H1 (cell line): ENCODE measurements at regions not wholly inside any gene's neighbourhood (a gene's known extent, or its start where the extent isn't known, plus 50 kb on each side); places are given as distances from the start of the nearest gene placed in this dataset.

ENCODE experiments used
- CTCF ChIA-PET: fragments of 300-600 bp; sonication (Branson Sonifier 250); formaldehyde crosslinking; loops from one replicate; lab custom pipeline; 2021; ENCODE audit not compliant: partially characterized antibody; lab: Charles Lee
- POLR2A ChIA-PET: fragments of 300-600 bp; sonication (Branson Sonifier 250); formaldehyde crosslinking; loops from one replicate; lab custom pipeline; 2021; ENCODE audit warnings: inconsistent platforms; ENCODE audit not compliant: partially characterized antibody; lab: Charles Lee
- DNase-seq, 2 experiments: peaks; one replicate each; pipeline versions ENCODE4 v3.0.0 to v3.0.0-alpha.2; 2010 to 2022; ENCODE audit warnings: low spot score in 2 of 2, low read depth in 1 of 2, mixed read lengths in 1 of 2
- FAIRE-seq: peaks from 2 replicates; lab custom pipeline; 2011; peaks lifted over from hg19 to GRCh38; lab: Jason Lieb, UNC
- H2AFZ ChIP-seq: 2 replicates; pipeline ENCODE4 v1.8.1; 2012; ENCODE audit warnings: low read length, inconsistent platforms
- H2AK5ac ChIP-seq: 2 replicates; pipeline ENCODE4 v1.6.1; 2013; ENCODE audit warnings: low read depth, low read length
- H2BK120ac ChIP-seq: replicated peaks from 2 replicates; pipeline ENCODE3; 2013; ENCODE audit warnings: low read depth, low read length, inconsistent platforms
- H2BK12ac ChIP-seq: 2 replicates; pipeline ENCODE4 v1.6.1; 2013; ENCODE audit warnings: low read depth, low read length
- H2BK15ac ChIP-seq: 2 replicates; pipeline ENCODE4 v1.6.1; 2013; ENCODE audit warnings: low read length
- H2BK20ac ChIP-seq: 2 replicates; pipeline ENCODE4 v1.6.1; 2013; ENCODE audit warnings: low read length
- H2BK5ac ChIP-seq: 2 replicates; pipeline ENCODE4 v1.6.1; 2013; ENCODE audit warnings: low read depth, low read length
- H3K14ac ChIP-seq: 2 replicates; pipeline ENCODE4 v1.6.1; 2013; ENCODE audit warnings: inconsistent platforms; ENCODE audit not compliant: insufficient read length
- H3K18ac ChIP-seq: 2 replicates; pipeline ENCODE4 v1.6.1; 2013; ENCODE audit warnings: low read length; ENCODE audit errors: extremely low read depth
- H3K23ac ChIP-seq: 2 replicates; pipeline ENCODE4 v1.6.1; 2013; ENCODE audit warnings: inconsistent platforms; ENCODE audit not compliant: insufficient read length
- H3K23me2 ChIP-seq: 2 replicates; pipeline ENCODE4 v1.6.1; 2013; ENCODE audit warnings: low read depth, low read length
- H3K27ac ChIP-seq: 2 replicates; pipeline ENCODE4 v1.6.1; 2011; ENCODE audit warnings: low read depth, low read length, inconsistent platforms
- H3K27me3 ChIP-seq, 4 experiments: replicated peaks in 1 of 4; 1 replicate in 1 of 4; 2 replicates in 3 of 4; pipeline versions ENCODE4 v1.6.1 to v1.8.1; 2011 to 2013; ENCODE audit warnings: low read length in 3 of 4, mild to moderate bottlenecking in 3 of 4, inconsistent platforms in 2 of 4, mixed read lengths in 2 of 4, moderate library complexity in 1 of 4; ENCODE audit not compliant: control insufficient read depth in 3 of 4, insufficient read depth in 3 of 4; ENCODE audit errors: extremely low read depth in 1 of 4
- H3K36me3 ChIP-seq, 4 experiments: 2 replicates each; pipeline versions ENCODE4 v1.6.1 to v1.8.1; 2011 to 2013; ENCODE audit warnings: mild to moderate bottlenecking in 4 of 4, low read length in 3 of 4, moderate library complexity in 2 of 4, control low read depth in 1 of 4, inconsistent platforms in 1 of 4; ENCODE audit not compliant: insufficient read depth in 4 of 4, control insufficient read depth in 2 of 4
- H3K4ac ChIP-seq: replicated peaks from 2 replicates; pipeline ENCODE3; 2013; ENCODE audit warnings: low read length, low read depth, mixed read lengths, inconsistent platforms; ENCODE audit not compliant: insufficient read length
- H3K4me1 ChIP-seq, 4 experiments: replicated peaks in 1 of 4; 1 replicate in 1 of 4; 2 replicates in 3 of 4; pipeline versions ENCODE4 v1.6.1 to v1.8.1; 2011 to 2013; ENCODE audit warnings: low read length in 3 of 4, inconsistent platforms in 2 of 4, mixed read lengths in 1 of 4; ENCODE audit not compliant: insufficient read depth in 4 of 4, control insufficient read depth in 3 of 4
- H3K4me2 ChIP-seq, 2 experiments: 2 replicates each; pipeline versions ENCODE4 v1.6.1 to v1.8.1; 2011 to 2013; ENCODE audit warnings: low read depth in 2 of 2, low read length in 2 of 2, control low read depth in 1 of 2, inconsistent platforms in 1 of 2, mild to moderate bottlenecking in 1 of 2; ENCODE audit not compliant: insufficient read depth in 1 of 2
- H3K4me3 ChIP-seq, 4 experiments: fragments of 200-600, 300-600 bp in 1 of 4; sonication (generic), shearing (Covaris generic), sonication (Bioruptor Twin) in 1 of 4; 2 replicates each; pipeline versions ENCODE4 v1.5.1 to v1.8.1; 2011 to 2016; ENCODE audit warnings: low read length in 4 of 4, low read depth in 3 of 4, control low read depth in 2 of 4, inconsistent platforms in 2 of 4, mild to moderate bottlenecking in 2 of 4, mixed read lengths in 1 of 4, moderate library complexity in 1 of 4; ENCODE audit not compliant: insufficient read depth in 2 of 4; ENCODE audit errors: extremely low read depth in 1 of 4
- H3K56ac ChIP-seq: replicated peaks from 2 replicates; pipeline ENCODE3; 2013; ENCODE audit warnings: low read depth, mild to moderate bottlenecking, mixed read lengths, low read length, inconsistent platforms; ENCODE audit not compliant: insufficient read length
- H3K79me1 ChIP-seq: 2 replicates; pipeline ENCODE4 v1.6.1; 2013; ENCODE audit warnings: low read depth, low read length, control low read depth
- H3K79me2 ChIP-seq, 2 experiments: 2 replicates each; pipeline versions ENCODE4 v1.6.1 to v1.8.1; 2012 to 2013; ENCODE audit warnings: low read length in 2 of 2, mild to moderate bottlenecking in 2 of 2, inconsistent platforms in 1 of 2; ENCODE audit not compliant: insufficient read depth in 2 of 2, control insufficient read depth in 1 of 2
- H3K9ac ChIP-seq, 4 experiments: replicated peaks in 1 of 4; 1 replicate in 1 of 4; 2 replicates in 3 of 4; pipeline versions ENCODE4 v1.6.1 to v1.8.1; 2011 to 2013; ENCODE audit warnings: low read depth in 3 of 4, low read length in 3 of 4, control low read depth in 2 of 4, mild to moderate bottlenecking in 2 of 4, moderate library complexity in 2 of 4, inconsistent platforms in 1 of 4; ENCODE audit errors: extremely low read depth in 1 of 4
- H3K9me3 ChIP-seq, 2 experiments: 2 replicates each; pipeline versions ENCODE4 v1.6.1 to v1.8.1; 2012 to 2013; ENCODE audit warnings: mild to moderate bottlenecking in 2 of 2, moderate library complexity in 2 of 2, control low read depth in 1 of 2, inconsistent platforms in 1 of 2, low read depth in 1 of 2, low read length in 1 of 2, mixed read lengths in 1 of 2; ENCODE audit not compliant: insufficient read depth in 2 of 2
- H4K20me1 ChIP-seq, 2 experiments: replicated peaks in 1 of 2; 2 replicates each; pipeline versions ENCODE3 to v1.8.1; 2011 to 2013; ENCODE audit warnings: inconsistent platforms in 2 of 2, low read length in 2 of 2, mild to moderate bottlenecking in 1 of 2; ENCODE audit not compliant: insufficient read depth in 2 of 2, control insufficient read depth in 1 of 2
- H4K5ac ChIP-seq: 2 replicates; pipeline ENCODE4 v1.6.1; 2013; ENCODE audit warnings: low read length, low read depth, mixed read lengths, inconsistent platforms; ENCODE audit not compliant: insufficient read length
- H4K8ac ChIP-seq: 2 replicates; pipeline ENCODE4 v1.8.0; 2013; ENCODE audit warnings: mild to moderate bottlenecking, moderate library complexity, low read length, inconsistent platforms; ENCODE audit not compliant: insufficient read depth; ENCODE audit errors: extremely low read depth
- H4K91ac ChIP-seq: replicated peaks from 2 replicates; pipeline ENCODE3; 2013; ENCODE audit warnings: low read length, mixed read lengths, inconsistent platforms; ENCODE audit not compliant: insufficient read length
- CHD1 ChIP-seq: IDR thresholded peaks from 2 replicates; pipeline ENCODE4 v1.6.1; 2012; ENCODE audit warnings: low read depth, low read length, improper control_type of control experiment
- EP300 ChIP-seq, 2 experiments: IDR thresholded peaks; 1 replicate in 1 of 2; 2 replicates in 1 of 2; pipeline ENCODE4 v1.6.1; 2011 to 2012; ENCODE audit warnings: low read depth in 2 of 2, low read length in 2 of 2, mild to moderate bottlenecking in 2 of 2, borderline replicate concordance in 1 of 2, inconsistent platforms in 1 of 2, moderate library complexity in 1 of 2
- EZH2 ChIP-seq: fragments of 200-600 bp; sonication (generic); IDR thresholded peaks from 2 replicates; pipeline ENCODE4 v1.7.1; 2012; ENCODE audit warnings: low read depth, mild to moderate bottlenecking, moderate library complexity, low read length, inconsistent platforms; ENCODE audit not compliant: severe bottlenecking
- FOSL1 ChIP-seq: IDR thresholded peaks from 2 replicates; pipeline ENCODE4 v1.6.1; 2011; ENCODE audit warnings: mild to moderate bottlenecking, low read depth, low read length, moderate library complexity; ENCODE audit not compliant: insufficient read depth
- GTF2F1 ChIP-seq: IDR thresholded peaks from 2 replicates; pipeline ENCODE4 v1.6.1; 2012; ENCODE audit warnings: low read depth, low read length, improper control_type of control experiment, borderline replicate concordance
- PHF8 ChIP-seq: fragments of 200-600 bp; sonication (generic); conservative IDR thresholded peaks from 2 replicates; pipeline ENCODE4 v1.7.1; 2012; ENCODE audit warnings: low read depth, mild to moderate bottlenecking, inconsistent platforms, low read length, moderate library complexity
- POLR2AphosphoS5 ChIP-seq: IDR thresholded peaks from 2 replicates; pipeline ENCODE4 v1.6.1; 2011; ENCODE audit warnings: low read depth, low read length
- POU5F1 ChIP-seq: IDR thresholded peaks from 2 replicates; pipeline ENCODE4 v1.6.1; 2011; ENCODE audit warnings: low read depth, mild to moderate bottlenecking, low read length, moderate library complexity
- SIX5 ChIP-seq: IDR thresholded peaks from 2 replicates; pipeline ENCODE4 v1.6.1; 2011; ENCODE audit warnings: mild to moderate bottlenecking, low read depth, low read length
- SP4 ChIP-seq: IDR thresholded peaks from 2 replicates; pipeline ENCODE4 v1.6.1; 2012; ENCODE audit warnings: low read length, inconsistent platforms
- SUZ12 ChIP-seq: fragments of 200-600 bp; sonication (generic); IDR thresholded peaks from 2 replicates; pipeline ENCODE4 v1.6.1; 2012; ENCODE audit warnings: mild to moderate bottlenecking, inconsistent platforms, low read length, moderate library complexity, mixed read lengths
- TEAD4 ChIP-seq: IDR thresholded peaks from 2 replicates; pipeline ENCODE4 v1.6.1; 2012; ENCODE audit warnings: low read depth, low read length, inconsistent platforms, mixed read lengths
- YY1 ChIP-seq: IDR thresholded peaks from 2 replicates; pipeline ENCODE4 v1.6.1; 2011; ENCODE audit warnings: low read depth, mild to moderate bottlenecking, low read length
- WGBS, 2 experiments: shearing (Covaris generic) in 1 of 2; methylation state at CpG; one replicate each; pipeline versions ENCODE4 v1.1.6 to v1.1.7; 2013 to 2015; ENCODE audit warnings: low lambda C conversion rate in 2 of 2, mixed read lengths in 2 of 2, inconsistent platforms in 1 of 2, low coverage in 1 of 2, missing lambda C conversion rate in 1 of 2; ENCODE audit not compliant: insufficient replicate concordance in 2 of 2, insufficient coverage in 1 of 2, insufficient read length in 1 of 2; ENCODE audit errors: extremely low coverage in 1 of 2, missing lambda C conversion rate in 1 of 2; 5-methylcytosine and 5-hydroxymethylcytosine counted together
- TF ChIP-seq, protein P1 (sequence below): IDR thresholded peaks from 2 replicates; pipeline ENCODE4 v1.6.1; 2012; ENCODE audit warnings: inconsistent platforms

DNA sequence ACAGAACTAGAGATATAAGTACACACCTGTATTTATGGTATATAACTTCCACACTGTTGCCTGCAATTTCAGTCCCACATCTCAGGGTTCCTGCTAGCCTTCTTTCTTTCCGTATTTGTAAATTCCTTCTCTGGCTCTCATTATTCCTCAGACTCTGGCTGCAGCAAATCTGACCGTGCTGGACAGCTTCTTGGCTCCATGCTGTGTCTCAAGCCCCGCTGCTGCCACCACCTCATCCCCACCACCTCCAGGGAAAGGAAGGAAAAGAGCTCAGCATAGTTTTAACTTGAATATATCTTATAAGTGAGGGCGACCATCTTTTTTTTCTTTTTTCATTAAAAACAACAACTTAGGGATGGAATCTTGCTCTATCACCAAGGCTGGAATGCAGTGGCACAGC lies 155.6 kb upstream of the CXCL13 start:
- Histone ChIP-seq H2AFZ (no peak overlapping the region), H4K20me1 (no peaks in the 10 kb centered on the region), H3K79me2 (no peaks in the 10 kb centered on the region), H3K27me3 (no peaks in the 10 kb centered on the region), H3K4me3 (no peak overlapping the region), H2BK5ac (no peak overlapping the region), H2BK120ac (no peak overlapping the region), H2AK5ac (no peak overlapping the region), H3K23ac (no peak overlapping the region), H2BK20ac (no peak overlapping the region), H3K4me2 (no peak overlapping the region), H3K4ac (no peak overlapping the region), H4K5ac (no peak overlapping the region), H3K9ac (no peak overlapping the region), H3K27ac (no peak overlapping the region), H3K14ac (no peak overlapping the region), H4K91ac (no peak overlapping the region), H2BK15ac (no peak overlapping the region), H4K8ac (no peak overlapping the region), H3K4me1 (no peaks in the 10 kb centered on the region), H3K79me1 (no peaks in the 10 kb centered on the region), H3K18ac (no peak overlapping the region), H3K9me3 (no peaks in the 10 kb centered on the region), H3K36me3 (no peaks in the 10 kb centered on the region), H3K23me2 (no peaks in the 10 kb centered on the region), H3K56ac (no peak overlapping the region), H2BK12ac (no peak overlapping the region)
- DNase-seq (no peak), FAIRE-seq (no peak)
- POLR2A ChIA-PET, result no interaction called here
- CTCF ChIA-PET, result interaction anchor here (0.7 to 13.4 kb wide), 9 partner anchors 9 to 151 kb away, joined by 3 to 120 read pairs (median 4); no protein-coding TSS in a partner anchor
- TF ChIP-seq SUZ12, result no peak
- TF ChIP-seq CHD1, result no peak
- TF ChIP-seq FOSL1, result no peak
- no peak for TF ChIP-seq POLR2AphosphoS5
- no peak for TF ChIP-seq GTF2F1
- TF ChIP-seq POU5F1, result no peak
- TF ChIP-seq SIX5, result no peak
- no peak for TF ChIP-seq PHF8
- no peak for TF ChIP-seq SP4
- TF ChIP-seq YY1, result no peak
- TF ChIP-seq EP300 (IDR thresholded peaks at IDR 0.05; ENCODE audit: borderline replicate concordance in 1 of 2, low read depth in 2 of 2, low read length in 2 of 2), result no peak
- no peak for TF ChIP-seq TEAD4
- no peak for TF ChIP-seq EZH2
- TF ChIP-seq, protein P1, sequence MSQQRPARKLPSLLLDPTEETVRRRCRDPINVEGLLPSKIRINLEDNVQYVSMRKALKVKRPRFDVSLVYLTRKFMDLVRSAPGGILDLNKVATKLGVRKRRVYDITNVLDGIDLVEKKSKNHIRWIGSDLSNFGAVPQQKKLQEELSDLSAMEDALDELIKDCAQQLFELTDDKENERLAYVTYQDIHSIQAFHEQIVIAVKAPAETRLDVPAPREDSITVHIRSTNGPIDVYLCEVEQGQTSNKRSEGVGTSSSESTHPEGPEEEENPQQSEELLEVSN, result no peak
- WGBS, 2 experiments, result 90% methylated on average over 4 of the region's 4 CpGs; no CpG with 5 or more reads in 1 of the 2 experiments
